Stimulated activated CD8-positive, alpha-beta memory T cell treated with anti-CD3 and anti-CD28 coated beads, Interleukin-7, amount 100 ng/mL, for 1 hour (primary cell): ENCODE measurements at regions not wholly inside any gene's neighbourhood (a gene's known extent, or its start where the extent isn't known, plus 50 kb on each side); places are given as distances from the start of the nearest gene placed in this dataset.
"Not testable (repeated sequence)": the region's sequence is repeated elsewhere in the genome, so short reads cannot be mapped to it uniquely, and the experiment has no call there.

Source experiments
- DNase-seq, 2 donors: peaks; one replicate each; pipeline ENCODE4 v3.0.0-alpha.2; 2020; ENCODE audit warnings: low read depth in 2 of 2

GRCh38 chr6:165847407-165848085 is 184.5 kb upstream of the PDE10A start:
- no peak for DNase-seq

- no peak for DNase-seq
Observed at GRCh38 chr6:165846123-165846966, 183.3 kb upstream of the PDE10A start.

- DNase-seq: no peak
Observed at GRCh38 chr6:165845493-165845892, 182.5 kb upstream of the PDE10A start.

- no peak for DNase-seq
Observed at GRCh38 chr6:165844801-165845364, 181.8 kb upstream of the PDE10A start.

GRCh38 chr6:165844232-165844631 is 181.2 kb upstream of the PDE10A start:
- no peak for DNase-seq

GRCh38 chr6:165843568-165844113 is 180.6 kb upstream of the PDE10A start:
- no peak for DNase-seq

GRCh38 chr6:165843121-165843520 is 180.1 kb upstream of the PDE10A start:
- no peak for DNase-seq

- no peak for DNase-seq
Observed at GRCh38 chr6:165842281-165842936, 179.4 kb upstream of the PDE10A start.

- DNase-seq: no peak
Observed at GRCh38 chr6:165841153-165841558, 178.1 kb upstream of the PDE10A start.

- DNase-seq: no peak
Observed at GRCh38 chr6:165837948-165838745, 175.1 kb upstream of the PDE10A start.

GRCh38 chr6:165836648-165837047 is 173.6 kb upstream of the PDE10A start:
- DNase-seq: not testable (repeated sequence)

- DNase-seq: no peak
Observed at GRCh38 chr6:165835410-165835851, 172.4 kb upstream of the PDE10A start.

- DNase-seq: no peak
Observed at GRCh38 chr6:165834613-165835259, 171.7 kb upstream of the PDE10A start.

GRCh38 chr6:165833355-165833754 is 170.3 kb upstream of the PDE10A start:
- no peak for DNase-seq

- DNase-seq: no peak
Observed at GRCh38 chr6:165831812-165832510, 168.9 kb upstream of the PDE10A start.

GRCh38 chr6:165830761-165831160 is 167.7 kb upstream of the PDE10A start:
- DNase-seq: no peak

GRCh38 chr6:165829376-165829775 is 166.3 kb upstream of the PDE10A start:
- no peak for DNase-seq

- no peak for DNase-seq
Observed at GRCh38 chr6:165827190-165827518, 164.1 kb upstream of the PDE10A start.

- DNase-seq: no peak
Observed at GRCh38 chr6:165826487-165827189, 163.6 kb upstream of the PDE10A start.
